GM18499 (cell line): ENCODE measurements at regions not wholly inside any gene's neighbourhood (a gene's known extent, or its start where the extent isn't known, plus 50 kb on each side); places are given as distances from the start of the nearest gene placed in this dataset.
"Not testable (repeated sequence)": the region's sequence is repeated elsewhere in the genome, so short reads cannot be mapped to it uniquely, and the experiment has no call there.

Experiments used
- ATAC-seq: cut with Tn5 transposase; IDR thresholded peaks from one replicate; pipeline ENCODE4 v1.9.1; 2021; ENCODE audit warnings: moderate number of reproducible peaks; ENCODE audit not compliant: insufficient read depth, unreplicated experiment

DNA sequence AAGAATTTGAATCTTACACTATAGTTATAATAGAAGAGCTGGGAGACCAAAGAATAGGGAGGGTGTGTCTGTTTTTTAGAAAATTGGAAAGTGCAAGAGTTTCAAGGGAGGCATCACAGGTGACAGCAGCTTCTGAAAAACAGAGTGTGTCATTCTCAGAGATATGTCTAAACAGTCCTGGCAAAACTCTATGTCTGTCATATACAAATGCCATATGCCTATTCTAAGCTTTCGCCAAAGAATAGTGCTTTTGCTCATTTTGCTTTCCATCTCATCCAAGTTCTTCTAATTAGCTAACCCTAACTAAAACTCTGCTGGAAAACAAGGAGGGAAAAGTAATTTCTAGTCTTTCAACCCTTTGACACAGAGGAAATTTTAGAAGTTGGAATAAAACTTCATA is 388.0 kb upstream of the TYRP1 start:
- no peak for ATAC-seq

DNA sequence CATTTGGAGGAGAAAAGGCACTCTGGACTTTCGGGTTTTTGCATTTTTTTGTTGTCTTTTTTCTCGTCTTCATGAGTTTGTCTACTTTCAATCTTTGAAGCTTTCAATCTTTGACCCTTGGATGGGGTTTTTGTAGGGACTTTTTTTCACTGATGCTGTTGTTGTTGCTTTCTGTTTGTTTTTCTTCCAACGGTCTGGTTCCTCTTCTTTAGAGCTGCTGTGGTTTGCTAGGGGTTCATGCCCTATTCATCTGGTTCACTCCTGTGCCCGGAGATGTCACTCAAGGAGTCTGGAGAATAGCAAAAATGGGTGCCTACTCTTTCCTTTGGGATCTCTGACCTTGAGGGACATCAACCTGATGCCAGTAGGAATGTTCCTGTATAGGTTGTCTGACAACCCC is 378.6 kb upstream of the TYRP1 start:
- no peak for ATAC-seq

DNA sequence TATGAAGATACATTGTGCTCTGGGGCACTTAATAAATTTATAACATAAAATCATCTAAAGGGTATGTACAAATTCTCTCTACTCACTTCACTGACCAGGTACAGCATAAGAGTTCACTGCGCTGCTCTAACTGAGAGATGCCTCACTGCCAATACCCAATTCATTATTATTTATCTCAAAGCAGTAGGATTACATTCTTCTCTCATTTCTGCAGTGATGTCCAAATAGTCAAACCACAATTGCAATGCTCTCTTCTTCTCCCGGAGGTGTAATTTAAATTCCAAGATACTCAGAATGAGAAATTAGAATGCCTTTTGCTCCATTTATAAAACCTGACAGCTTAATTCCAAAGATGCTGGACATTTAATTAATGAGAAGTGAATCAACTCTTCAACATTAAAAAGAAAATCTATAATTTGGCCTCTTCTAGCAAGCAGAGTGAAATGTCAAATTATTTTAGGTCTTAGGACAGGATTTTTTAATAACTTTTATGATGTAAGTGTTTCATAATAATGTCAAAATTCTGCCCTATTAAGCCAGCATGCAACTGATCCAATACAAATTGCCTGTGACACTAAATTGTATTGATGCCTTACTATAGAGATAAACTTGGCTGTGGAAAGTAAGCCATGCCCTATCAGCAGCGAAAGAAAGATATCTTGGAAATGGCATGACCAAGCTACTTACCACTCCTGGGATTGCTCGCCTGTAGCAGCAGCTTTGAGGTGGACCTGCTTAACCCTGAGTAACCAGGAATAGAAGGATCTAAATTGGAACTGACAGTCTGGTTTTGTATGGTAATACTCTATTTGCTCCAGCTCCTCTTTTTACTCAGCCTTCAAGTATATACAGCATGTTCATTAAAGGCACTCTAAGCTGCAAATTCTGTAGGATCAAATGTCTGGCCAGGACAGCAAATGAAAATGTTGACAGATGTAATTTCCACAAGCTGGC is 374.2 kb upstream of the TYRP1 start:
- no peak for ATAC-seq

DNA sequence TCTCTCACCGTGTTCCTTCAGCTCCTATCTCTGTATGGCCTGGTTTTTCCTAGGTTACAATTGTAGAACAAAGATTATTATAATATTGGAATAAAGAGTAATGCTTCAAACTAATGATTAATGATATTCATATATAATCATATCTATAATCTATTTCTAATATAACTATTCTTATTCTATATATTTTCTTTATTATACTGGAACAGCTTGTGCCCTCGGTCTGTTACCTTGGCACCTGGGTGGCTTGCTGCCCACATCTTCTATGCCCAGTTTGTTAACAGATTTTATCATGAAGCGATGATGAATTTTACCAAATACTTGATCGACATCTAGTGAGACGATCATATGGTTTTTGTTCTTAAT is 363.6 kb upstream of the TYRP1 start:
- no peak for ATAC-seq

DNA sequence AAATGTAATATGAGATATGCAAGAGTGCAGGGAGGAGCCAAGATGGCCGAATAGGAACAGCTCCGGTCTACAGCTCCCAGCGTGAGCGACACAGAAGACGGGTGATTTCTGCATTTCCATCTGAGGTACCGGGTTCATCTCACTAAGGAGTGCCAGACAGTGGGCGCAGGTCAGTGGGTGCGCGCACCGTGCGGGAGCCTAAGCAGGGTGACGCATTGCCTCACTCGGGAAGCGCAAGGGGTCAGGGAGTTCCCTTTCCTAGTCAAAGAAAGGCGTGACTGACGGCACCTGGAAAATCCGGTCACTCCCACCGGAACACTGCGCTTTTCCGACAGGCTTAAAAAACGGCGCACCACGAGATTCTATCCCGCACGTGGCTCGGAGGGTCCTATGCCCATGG is 359.2 kb upstream of the TYRP1 start:
- ATAC-seq = not testable (repeated sequence)

DNA sequence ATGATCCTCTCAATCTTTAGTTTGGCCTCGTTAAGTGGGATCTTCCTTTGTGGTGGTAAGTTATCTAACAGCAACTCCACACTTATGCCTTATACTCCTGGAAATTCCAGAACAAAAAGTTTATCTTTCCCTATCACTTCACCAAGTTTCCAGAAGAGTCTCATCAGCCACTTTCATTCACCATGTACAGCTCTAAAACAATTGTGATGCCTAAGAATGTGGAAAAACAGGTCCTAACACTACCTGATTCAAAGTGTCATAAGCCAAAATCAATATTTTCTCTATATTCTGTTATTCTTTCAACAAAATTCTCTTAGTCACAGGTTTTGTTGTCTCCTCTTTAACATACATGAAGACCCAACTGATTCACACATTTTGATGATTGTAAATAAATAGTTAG is 342.4 kb upstream of the TYRP1 start:
- ATAC-seq = no peak

DNA sequence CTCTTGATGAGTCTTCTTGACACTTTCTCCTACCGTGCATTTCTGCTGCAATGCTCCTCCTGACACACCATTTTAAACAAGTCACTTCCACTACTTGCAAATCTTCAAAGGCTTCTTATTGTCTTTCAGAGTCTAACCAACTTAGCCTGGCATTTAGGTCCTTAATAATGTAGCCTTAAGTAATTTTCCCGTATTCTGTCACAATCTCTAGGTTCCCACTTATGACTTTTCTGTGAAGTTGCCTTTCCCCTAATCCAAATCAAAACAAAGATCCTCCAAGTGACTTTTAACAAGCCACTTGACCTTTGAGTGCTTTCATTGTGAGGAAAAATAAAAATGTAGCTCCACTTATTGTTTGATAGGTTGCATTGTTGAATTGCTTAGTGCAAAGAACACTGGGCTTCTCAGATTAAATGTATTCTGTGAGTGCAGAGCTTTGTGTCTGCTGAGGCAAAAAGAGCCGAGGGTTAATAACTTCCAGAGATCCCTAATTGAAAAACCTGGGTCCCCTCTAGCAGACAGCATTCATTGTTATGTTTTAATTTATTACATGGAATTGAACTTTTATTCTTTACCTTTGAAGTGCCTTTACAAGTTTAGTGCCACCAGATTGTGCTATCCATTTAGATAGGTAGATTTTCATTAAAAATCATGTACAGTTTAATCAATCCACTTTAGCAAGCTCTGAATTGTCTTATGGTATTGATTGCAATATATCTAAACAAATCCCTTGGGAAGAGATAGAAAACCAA is 341.7 kb upstream of the TYRP1 start:
- ATAC-seq = no peak

DNA sequence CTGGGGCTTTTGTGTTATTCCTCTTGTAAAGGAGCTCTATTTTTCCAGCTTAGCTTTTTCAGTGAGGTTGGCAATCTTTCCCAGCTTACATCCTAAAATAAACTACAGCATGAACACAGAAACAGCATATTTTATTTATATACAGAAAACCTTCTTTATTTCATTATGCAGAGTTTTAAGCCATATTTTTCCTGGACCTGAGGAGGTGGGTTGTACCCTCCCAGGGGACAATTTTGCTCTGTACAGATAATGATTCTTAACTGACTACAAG is 341.2 kb upstream of the TYRP1 start:
- ATAC-seq = no peak

DNA sequence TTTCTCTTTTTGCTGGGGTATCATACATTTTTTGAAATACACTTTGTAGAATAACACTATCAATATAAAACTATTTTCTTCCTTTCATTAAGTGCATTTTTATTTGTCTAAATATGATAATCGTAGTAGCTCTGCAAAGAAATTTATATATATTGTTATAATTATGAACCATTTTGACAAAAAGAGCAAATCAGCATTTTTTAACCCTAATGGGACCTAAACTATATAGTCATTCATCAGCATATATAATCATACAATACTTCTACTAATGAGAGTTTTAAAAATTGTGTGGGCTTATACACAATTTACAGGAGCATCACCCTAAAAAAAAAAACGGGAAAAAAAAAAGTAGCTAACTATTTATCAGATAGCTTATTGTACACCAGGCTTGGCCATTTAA is 329.7 kb upstream of the TYRP1 start:
- no peak for ATAC-seq

DNA sequence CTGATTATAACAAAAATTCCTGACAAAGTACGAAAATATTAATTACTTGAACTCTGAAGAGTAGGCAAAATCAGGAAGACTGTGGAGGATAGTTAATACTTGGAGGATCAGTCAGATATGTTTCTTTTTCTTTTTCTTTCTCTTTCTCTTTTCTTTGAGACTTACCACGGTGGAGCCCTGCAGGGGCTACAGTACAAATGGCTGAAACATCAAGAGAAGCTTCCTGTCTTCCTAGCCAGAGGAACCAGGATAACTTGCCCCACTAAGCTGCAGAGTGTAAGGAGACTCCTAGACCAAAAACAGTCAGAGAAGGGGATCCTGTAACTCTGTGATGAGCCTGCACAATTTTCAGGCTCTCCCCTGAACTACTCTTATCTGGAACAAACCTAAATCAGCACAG is 324.6 kb upstream of the TYRP1 start:
- ATAC-seq = no peak

DNA sequence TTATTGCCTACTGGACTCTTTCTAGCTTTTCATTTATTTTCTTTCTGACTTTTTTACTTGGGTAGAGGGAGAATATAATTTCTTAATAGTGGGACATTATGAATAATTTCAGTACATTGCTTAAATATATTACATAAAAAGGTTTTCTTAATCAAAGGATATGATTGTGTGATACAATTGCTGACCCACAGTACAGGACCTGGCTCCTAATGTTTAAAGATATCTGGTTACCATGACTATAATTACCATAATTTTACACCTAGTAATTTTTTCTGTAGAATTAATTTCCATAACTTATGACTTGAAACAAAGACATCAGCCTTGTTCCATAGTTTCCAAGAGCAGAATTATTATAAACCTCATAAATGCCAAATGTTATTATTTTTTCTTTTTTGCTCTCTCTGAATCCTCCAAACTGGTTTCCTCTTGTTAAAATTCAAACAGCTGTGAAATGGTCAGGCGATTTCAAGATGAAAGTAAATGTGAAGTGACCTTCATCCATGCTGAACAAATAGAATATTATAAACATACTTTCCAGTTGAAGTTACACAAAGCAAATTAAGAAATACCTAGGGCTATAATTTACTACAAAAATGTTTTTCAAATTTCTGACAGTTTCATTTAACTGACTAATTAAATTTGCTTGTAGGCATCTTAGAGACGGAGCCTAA is 301.2 kb upstream of the TYRP1 start:
- ATAC-seq = no peak

DNA sequence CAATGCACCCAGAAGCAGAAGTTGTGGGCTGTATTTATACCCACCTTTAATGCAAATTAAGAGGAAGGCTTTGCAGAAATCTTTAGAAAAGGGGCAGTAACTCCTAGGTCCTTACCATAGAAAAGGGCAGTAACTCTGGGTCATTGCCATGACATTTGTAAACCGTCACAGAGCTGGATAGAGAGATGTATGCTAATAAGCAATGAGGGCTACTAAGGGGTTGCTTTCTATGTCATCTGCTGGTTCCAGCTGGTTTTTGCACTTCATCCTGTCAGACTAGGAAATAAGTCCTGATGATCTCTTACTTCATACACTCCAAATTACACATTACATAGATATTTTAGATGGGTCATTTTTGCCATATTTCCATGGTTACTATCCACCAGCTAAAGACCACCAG is 299.1 kb upstream of the TYRP1 start:
- ATAC-seq = no peak

DNA sequence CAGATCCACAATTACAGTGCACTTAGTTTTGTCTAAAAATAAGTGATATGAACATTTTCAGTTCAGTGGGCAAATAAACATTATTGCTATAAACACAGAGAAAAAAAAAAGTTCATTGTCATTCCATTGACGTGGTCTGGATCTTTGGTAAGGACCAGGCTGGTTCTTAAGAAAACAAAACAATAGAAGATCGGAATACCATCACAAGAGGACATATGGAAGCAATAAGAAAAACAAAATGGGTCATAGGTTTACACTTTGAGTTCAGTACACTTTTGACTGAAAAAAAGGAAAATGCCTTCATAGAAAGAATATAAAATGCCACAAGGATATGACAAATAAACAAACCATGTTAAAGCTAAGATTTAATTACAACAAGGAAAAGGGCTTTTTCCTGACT is 289.5 kb upstream of the TYRP1 start:
- no peak for ATAC-seq

DNA sequence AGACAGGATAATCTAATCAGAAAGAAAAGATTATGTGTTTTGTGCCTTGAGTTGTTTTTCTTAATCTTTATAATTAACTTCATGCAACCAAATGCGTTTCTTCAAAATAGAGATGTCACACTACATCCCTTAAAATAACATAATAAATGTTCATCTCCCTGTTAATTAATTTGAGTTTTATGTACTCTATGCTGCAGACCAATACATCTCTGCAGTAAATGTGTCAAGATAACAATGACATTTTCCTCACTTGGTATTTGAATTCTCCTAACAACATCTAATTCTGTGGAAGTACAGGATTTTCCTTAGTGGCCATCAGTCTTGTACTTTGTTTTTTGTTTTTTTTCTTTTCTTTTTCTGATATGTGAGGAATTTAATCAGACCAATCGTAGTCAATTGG is 279.2 kb upstream of the TYRP1 start:
- ATAC-seq = no peak

DNA sequence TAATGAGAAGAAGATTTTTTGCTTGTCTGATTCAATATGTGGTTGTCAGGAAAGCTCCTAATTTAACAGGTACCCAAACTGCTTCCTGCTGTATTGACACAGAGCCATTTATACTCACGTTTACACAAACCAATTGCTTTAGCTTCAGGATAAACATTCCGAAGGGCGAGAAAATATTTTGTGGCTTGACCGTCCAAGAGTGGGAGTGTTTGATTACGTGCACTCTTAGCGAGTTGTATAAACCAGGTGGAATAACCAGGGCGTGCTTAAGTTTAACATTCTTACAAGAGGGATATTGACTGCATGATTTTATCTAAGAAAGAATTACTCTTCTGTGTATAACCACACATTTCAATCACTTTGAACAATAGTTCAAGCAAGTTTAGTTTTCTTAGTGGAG is 278.7 kb upstream of the TYRP1 start:
- ATAC-seq = no peak

DNA sequence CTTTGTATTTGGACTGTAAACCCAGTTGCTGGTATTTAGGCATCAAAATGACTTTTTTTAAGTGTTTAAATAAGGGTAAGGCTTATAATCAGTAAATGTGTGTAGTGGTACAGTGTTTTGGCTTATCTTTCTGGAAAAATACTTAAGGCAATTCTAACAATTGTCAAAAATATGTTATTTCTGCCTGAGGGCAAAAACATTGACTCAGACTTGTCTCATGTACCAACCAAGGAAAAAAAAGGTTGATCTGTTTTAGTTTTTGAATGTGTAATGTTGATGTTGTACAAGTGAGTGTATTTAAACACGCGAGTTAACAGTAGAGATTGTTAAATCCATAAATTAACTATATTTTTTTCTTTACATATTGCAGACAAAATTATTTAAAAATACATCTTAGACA is 277.8 kb upstream of the TYRP1 start:
- no peak for ATAC-seq

DNA sequence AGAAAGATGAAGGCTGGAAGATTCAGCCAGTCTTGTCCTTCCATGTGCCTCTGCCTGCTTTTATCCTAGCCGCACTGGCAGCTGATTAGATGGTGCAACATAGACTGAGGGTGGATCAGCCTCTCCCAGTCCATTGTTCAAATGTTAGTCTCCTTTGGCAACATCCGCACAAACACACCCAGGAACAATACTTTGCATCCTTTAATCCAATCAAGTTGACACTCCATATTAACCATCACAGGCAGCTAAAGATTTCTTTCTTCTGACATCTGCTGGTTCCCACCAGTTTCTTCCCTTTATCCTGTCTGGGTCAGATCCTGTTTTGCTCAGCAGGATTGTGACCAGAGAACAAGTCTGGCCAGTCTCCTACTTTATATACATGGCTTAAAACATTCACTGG is 276.5 kb upstream of the TYRP1 start:
- ATAC-seq = no peak

DNA sequence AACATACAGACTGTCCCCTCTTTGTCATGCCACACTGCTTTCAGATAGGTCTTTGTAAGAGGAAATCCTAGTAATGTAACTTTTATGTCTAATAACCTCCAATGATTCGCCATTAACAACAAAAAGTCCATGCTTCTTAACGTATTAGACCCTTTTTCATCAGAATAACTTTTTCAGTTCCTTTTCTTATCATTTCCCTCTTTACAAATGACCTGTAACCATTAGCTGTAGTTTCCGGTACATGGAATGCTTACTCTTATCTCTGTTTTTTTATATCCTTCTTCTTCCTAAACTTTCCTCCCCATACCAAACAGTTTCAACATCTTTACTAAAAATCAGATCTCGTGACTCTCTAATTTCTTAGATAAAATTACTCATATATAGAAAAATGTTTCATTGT is 268.9 kb upstream of the TYRP1 start:
- no peak for ATAC-seq

DNA sequence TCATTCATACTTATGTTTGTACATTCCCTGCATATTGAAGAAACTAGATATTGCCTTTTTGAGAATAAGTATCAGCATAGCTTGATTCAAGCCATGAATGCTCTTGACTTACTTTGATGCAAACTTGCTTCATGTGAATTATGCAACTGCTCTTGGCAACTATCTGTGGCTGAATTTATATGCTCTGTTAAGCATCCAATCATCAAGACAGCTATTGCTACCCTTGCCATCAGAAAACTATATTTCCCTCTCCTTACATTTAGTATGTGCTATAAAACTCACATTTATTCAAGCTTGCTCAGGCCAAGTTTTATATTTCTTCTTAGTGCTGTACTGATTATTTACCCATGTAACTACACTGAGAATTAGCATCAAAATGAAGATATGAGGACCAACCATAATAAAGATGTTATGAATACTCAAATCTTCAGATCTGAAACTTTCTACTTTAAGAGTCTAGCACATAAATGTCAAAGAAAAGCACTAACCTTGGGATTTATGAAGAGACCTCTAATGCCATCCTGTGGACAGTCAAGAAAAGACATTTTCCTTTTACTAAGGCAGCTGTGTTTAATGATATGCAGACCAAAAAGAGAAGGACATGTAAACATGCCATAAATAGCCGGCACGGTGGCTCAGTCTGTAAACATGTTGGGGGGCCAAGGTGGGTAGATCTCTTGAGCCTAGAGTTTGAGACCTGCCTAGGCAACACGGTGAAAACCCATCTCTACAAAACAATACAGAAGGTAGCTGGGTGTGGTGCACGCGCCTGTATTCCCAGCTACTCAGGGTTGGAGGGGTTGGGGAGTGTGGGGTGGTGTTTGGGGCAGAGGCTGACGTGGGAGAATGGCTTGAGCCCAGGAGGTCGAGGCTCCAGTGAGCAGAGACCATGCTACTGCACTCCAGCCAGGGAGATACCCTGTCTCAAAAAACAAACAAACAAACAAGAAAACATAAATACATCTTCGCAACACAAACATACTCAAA is 267.0 kb upstream of the TYRP1 start:
- ATAC-seq = no peak

DNA sequence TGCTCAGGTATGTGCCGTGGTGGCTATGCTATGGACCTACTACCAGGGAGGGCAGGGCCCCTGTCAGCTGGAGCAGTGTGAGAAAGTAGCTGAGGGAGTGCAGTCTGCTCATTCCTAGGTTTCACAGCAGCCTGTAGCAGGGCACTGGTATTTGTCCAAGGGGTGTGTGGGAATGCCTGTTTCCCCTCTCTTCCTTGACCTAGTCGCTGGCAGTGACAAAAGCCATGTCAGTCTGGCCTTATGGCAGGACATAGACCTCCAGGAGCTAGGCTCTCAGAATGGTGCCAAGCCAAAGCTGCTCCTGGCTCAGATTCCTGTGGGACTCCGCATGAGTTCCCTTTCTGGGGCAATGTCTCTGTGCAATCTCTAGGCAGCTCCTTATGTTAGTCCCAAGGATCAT is 253.9 kb upstream of the TYRP1 start:
- ATAC-seq = no peak
